GM20431 (cell line): ENCODE measurements at regions not wholly inside any gene's neighbourhood (a gene's known extent, or its start where the extent isn't known, plus 50 kb on each side); places are given as distances from the start of the nearest gene placed in this dataset.

Experiments used
- in situ Hi-C: fragments of 300-500 bp; cut with MseI, MboI; formaldehyde crosslinking; loops from one replicate; pipeline ENCODE4 v1.15.0; 2020; ENCODE audit warnings: low sequenced_read_pairs; ENCODE audit not compliant: unreplicated experiment

DNA sequence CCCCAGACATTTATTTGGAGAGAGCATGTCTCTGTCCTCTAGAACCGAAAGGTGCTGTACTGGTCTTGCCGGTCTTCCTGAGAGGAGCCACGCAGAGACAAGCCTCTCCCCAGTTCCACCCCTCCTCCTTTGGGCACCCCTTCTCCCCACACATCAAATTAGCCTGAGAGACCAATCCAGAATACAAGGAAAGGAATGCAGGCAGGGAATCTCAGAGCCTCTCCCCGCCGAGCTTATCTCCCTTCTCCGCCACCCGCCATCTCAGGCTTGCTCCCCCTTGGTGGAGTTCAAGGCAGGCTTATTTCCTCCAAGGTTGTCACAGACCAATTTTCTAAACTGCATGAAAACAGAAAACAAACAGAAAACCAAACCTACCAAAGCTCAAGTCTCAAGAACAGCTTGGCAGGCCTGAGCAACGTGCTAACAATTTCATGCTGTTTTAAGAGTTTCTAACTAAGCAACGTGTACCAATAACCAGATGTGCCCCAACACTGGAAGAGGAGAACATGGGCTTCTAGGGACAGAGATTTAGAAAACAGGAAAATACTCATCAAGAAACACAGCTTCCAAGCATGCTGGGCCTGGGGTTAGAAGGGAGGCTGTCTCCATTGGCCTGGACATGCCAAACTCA is 124.5 kb upstream of the PKDCC start:
- in situ Hi-C loops, result no loop called here

DNA sequence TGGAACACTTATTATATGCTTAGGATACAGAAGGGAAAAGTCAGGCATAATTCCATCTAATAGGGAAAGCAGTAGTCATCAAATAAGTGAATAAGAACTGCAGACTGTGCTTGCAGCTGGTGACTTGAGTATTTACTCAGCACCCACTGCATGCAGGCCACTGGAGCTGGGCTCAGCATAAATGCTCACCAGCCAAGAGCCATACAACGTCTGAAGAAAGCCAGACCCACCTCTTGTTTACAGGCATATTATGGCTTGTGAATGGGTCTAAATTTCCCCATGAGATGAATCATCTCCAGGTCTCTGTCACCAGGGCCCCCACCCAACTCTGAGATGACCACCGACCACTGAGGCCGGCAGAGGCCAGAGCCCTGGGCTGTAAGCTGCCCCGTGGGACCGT is 123.8 kb upstream of the PKDCC start:
- in situ Hi-C loops, result no loop called here

DNA sequence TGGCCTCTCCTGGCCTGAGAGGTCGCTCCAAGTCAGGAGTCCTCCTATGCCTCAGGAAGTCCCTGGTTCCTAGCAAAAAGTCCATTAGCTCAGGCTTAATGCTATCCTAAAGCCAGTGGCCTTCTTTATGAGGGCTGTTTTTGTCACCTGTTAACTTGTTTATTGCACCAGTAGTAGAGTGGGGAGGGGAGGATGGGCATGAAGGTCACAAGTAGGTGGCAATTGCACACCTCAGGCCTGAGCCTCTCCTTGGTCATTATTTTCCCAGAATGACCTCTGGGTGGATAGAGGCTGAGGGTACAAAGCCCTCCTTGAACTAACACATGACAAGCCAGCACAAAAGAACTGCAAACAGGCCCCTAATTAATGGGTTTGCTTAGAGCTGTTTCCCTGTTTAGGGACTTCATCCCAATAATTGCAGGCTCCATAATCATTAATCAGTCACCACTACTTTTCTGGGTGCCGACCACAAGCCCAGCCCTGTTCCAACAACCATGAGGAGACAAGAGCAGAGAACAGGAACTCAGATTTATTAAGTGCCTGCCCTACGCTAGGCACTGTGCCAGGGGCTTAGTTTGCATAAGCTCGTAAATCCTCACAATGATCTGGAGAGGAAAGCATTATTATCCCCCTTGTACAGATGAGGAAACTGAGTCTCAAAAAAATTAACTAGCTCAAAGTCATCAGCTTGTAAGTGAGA is 123.0 kb upstream of the PKDCC start:
- in situ Hi-C loops, result no loop called here

DNA sequence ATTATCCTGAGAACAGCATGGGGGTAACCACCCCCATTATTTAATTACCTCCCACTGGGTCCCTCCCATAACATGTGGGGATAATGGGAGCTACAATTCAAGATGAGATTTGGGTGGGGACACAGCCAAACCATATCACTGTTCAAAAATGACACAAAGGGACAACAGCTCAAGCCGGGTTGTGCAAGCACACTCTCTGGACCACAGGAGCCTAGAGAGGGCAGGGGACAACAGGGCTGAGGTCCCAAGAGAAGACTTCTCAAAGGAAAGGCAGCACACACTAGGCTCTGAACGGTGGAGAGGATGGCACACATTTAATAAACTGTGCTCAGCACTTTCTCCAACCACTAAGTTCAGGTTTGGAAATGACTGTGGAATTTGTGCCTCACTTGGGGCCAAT is 122.1 kb upstream of the PKDCC start:
- in situ Hi-C loops, result no loop called here

DNA sequence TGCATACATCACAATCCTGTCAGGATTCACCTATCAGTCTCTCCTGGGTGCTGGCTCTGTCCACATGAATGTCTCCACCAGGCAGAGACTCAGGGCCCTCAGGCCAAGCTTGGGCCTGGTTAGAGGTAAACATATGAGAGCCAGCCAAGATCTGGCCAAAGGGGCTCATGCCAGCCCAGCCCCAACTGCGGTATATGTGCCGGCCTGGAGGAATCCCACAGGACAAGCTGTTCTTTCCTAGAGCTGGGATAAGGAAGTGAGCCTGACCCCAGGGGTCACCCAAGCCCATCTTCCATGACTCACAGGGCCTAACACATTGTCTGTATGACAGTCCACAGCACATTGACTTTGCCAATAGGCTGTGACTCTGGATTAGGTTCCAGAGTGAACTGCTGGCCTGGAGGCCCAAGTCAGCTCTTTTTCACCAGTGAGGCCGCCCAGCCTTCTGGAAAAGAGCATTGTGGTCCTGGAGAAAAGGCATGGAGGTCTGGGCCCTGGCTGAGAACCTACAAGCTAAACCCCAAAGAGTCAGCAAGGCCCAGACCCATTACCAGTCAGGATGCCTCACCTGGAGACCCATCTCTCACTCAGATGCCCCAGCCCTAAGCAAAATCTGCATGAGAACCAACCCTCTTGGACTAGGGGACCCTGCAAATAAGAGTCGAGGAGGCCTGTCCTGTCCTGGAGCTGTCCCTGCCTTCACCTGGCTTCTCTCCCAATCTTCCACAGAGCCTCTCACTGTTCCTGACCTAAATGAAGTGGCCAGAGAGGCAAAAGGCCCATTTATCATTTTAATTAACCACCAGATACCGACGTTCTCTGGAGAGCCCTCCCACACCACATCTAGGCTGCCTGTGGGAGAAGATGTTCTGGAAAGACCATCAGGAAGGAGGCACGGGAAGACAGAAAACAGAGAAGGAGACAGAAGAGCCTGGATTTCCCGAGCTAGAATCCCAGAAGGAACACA is 120.9 kb upstream of the PKDCC start:
- in situ Hi-C loops, result no loop called here

DNA sequence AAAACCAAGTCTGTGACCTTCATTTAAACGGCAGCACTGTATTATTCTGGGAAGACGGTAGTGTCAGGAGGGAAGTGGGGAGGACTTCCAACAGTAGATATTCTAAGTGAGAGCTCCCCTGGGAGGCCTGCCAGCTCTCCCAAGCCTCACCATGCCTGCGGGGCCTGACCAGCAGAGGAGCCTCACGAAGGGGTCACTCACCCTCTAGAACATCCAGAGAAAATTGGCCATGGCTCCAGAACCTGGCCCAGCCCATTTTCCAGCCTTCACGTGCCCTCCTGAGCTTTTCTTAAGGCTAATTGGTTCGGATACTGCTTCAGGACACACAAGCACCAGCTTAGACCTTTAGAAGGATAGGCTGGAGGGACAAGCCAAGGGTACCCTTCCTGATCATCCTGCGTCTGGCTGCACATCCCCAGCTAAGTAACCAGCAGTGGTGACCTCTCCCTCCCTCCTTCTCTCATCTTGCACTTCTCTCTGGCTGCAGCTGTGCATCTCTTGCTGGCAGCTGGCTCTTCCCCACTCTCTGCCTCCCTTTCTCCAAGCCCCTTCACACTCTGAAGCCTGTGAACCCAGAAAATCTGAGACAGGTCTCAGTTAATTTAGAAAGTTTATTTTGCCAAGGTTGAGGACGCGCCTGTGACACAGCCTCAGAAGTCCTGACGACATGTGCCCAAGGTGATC is 120.1 kb upstream of the PKDCC start:
- in situ Hi-C loops, result no loop called here

DNA sequence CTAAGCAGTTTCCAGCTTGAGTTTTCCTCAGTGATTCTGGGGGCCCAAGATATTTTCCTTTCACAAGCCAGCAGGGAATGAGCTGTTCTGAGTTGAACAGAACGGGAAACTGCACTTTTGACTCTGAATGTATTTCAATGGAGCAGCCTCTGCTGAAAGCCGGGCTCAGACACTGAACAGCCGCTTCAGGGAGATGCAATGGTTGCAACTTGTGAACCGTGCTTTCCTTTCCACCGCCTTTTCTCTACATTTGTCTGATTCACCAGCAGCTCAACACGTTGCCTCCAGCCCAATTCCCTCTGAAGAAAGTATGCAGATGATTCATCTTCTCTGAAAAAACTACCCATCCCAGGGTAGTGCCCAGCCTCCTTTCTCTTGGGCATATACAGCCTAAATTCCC is 119.3 kb upstream of the PKDCC start:
- in situ Hi-C loops, result no loop called here

DNA sequence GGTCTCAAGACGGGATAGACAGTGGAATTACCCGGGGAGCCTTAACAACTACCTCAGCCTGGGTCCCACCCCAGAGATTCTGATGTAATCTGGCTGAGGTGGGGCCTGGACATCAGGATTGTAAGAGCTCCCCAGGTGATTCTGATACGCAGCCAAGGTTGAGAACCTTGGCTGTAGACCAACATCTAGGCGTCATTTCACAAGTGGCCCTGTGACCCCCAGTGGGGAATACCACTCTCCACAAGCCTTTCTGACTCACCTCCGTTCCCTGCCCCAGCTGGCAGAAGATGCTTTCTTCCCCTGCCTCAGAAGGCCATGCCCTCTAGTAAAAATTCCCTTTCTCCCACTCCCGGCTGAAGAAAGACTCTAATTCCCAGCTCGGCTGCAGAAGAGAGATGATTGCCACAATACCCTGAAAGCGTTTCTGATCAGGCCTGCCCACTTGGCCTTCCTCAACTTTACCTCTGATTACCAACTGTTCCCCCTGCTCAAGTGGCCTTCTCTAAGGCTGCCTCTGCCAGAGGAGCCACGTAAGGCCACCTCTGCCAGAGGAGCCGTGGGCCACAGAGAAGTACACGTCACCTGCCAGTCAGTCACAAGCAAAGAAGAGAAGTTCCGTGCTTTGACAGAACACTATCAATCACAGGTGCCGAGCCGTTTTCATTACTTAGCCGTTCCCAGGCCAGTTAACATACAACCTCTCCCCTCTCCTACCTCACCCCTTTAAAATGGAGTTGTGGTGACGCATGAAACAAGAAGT is 116.8 kb upstream of the PKDCC start:
- in situ Hi-C loops, result no loop called here

DNA sequence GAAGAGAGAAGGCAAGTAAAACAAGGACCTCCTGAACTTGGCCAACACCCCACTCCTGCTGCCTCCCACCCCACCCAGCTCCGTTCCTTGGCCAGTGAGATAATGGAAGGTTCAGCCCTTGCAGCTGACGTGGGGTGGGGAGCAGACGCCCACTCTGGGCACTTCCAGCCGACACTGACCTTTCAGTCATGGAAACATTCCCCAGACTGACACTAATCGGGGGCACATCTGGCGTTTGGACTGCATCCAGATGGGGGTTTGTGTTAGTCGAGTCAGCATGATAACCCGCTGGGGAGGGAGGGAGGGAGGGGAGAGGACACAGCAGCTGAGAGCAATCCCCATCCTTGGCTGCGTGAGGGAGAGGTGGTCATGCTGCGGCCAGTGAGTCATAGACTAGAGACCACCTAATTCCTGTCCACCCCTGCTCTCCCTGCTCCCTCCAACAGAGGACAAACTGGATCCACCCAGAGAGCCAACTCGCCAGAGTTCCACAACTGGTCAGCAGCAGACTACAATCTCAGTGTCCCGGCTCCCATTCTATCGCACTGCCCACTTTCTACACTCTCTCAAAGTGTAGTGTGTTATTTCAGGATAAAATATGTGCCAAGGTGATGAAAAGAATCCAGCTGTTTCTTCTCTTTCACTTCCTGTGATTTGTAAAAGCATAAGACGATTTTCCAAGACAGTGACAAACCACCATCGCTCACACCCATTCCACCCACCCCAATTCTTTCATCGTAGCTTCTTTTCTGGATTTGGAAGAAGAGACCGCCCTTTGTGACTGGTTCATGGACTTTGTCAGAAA is 115.4 kb upstream of the PKDCC start:
- in situ Hi-C loops, result no loop called here

DNA sequence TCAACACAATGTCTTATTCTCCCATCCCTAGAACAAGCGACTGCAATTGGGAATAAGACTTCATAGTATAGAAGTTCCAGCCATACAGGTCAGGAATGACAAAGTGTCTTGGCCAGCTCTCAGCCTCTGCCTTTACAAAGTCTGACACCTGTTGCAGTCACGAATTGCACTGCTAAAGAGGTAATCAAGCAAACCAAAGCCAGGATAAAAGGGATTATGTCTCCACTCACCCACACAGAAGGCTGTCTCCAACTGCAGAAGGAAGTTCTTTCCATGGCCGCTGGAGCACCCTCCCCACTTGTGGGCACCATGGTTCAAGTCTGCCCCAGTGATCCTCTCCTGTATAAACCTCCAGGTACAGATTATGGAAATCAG is 114.8 kb upstream of the PKDCC start:
- in situ Hi-C loops, result no loop called here

DNA sequence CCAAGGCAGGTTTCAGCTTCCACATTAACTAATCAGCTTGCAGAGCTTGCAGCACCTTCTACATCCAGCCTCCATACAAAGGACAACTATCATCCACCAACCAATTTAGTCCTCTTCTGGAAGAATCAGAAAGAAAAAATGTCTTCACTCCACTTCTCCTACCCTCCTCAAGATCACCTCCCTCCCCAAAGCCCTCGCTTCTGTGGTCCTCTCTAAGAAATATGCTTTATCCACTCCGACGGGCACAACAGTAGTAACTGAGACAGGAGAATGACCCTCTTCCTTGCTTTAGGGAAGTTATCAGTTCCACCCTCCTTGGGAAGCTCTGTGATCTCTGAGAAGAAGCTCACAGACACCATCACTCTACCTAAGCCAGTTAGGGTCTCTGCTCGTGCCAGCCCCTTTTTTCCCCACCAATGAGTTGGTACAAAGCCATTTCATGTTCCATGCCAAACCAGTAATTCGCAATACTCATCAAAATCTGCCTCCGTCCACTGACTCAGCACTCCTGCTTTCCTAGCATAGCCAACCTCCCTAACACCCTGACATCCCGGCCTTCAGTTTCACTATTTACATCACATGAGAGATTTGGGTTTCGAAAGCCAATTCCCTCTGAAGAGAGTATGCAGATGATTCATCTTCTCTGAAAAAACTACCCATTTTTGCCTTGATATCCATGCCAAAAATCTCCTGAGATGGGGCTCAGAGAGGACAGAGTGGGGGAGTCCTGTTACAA is 114.1 kb upstream of the PKDCC start:
- in situ Hi-C loops, result no loop called here

DNA sequence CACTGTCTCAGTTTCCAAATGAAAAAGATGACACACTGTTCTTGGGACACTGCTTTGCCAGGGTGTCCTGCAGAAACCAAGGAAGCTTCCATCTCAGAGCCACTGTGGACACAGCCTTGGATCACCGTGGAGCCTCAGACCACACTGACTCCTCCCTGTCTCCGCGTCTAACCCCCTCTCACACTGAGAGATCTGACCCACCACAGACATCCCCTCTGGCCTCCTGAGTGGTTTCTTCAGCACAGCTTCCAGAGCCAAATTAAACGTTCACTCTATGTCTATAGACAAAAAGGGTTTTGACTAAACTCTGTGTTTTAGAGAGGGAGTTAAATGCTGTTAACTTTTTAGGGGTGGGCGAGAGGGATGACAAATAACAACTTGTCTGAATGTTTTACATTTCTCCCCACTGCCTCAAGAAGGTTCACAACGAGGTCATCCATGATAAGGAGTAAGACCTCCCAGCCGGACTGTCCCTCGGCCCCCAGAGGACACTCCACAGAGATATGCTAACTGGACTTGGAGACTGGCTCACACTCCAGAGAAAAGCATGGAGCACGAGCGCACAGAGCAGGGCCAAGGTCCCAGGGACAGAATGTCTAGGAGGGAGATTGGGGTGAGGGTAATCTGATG is 113.4 kb upstream of the PKDCC start:
- in situ Hi-C loops, result no loop called here

DNA sequence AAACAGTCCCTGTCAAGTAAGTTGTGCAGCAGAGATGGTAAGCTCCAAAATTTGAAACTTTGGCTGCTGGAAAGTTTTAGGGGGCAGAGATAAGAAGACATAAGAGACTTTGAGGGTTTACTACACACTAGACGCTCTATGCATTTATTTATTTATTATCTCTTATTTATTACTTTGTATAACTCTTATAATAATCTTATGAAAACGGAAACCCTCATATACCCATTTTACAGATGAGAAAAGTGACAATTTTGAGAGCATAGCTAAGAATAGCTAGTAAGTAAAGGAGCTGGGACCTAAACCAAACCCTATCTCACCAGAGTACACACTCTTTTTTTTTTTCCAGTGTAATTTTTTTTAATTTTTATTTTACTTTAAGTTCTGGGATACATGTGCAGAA is 112.8 kb upstream of the PKDCC start:
- in situ Hi-C loops, result no loop called here

DNA sequence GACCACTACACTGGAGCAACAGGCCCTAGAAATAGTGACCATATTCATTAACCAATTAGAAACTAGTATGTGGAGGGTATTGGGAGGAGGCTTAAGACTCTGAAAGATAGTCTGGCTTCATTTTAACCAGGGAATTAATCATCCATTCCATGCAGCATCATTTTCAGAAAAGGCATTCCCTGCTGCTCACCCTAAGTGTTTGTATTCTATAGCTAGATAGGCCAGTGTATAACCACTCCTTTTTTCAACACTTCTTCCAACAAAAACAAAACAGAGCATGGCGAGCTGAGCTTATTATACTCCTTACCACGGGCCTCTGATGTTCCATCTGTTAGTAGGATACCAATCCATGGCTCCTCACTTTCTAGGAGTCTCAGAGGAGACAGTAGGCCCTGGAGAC is 112.0 kb upstream of the PKDCC start:
- in situ Hi-C loops, result no loop called here

DNA sequence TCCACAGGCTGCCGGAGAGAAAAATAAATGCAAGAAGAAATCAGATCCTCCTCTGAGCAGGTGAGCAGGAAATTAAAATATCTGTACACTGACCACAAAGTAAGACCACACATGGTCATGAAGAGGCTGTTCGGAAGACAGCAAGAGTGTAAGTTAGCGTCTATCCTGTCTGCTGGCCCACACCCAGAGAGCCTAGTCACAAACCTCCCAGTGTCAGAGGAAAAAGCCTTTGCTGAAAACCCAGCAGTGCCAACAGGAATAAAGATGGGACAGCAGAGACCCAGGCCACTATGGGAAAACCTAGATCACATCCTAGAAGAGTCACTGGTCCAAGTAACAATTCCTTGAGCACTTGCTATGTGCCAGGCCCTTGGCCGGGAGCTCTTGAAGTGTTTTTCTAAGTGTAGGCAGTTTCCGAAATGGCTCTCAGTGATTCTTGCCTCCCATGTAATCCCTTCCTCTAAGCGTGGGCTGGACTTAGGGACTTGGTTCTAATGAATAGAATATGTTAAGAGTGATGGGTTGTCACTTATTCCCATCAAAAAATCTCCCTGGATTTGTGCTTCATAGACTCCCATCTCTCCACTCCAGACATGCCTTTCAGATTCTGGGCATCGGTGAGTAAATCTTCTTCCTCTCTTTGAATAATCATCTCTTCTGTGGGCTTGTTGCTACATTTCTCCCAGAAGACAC is 110.9 kb upstream of the PKDCC start:
- in situ Hi-C loops, result no loop called here

DNA sequence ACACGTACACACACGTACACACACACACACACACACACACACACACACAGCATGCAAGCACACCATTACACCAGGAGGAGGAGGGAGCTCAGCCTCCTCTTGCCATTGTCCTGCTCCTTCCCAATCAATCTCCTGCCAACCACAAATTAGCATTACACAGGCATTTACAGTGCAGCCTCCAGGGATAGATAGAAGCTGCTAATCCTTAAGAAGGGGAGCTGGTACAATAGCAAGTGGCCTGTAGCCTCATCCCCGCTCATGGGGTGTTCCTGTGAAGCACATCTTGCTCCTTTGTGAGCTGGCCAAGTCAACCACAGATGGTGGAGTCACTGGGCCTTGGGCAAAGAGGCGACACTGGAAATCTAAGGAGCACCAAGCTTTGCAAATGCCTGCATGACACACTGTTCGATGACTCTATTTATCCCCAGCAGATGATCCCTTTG is 110.3 kb upstream of the PKDCC start:
- in situ Hi-C loops, result no loop called here
